ENCODE measurements at regions not wholly inside any gene's neighbourhood (a gene's known extent, or its start where the extent isn't known, plus 50 kb on each side); places are given as distances from the start of the nearest gene placed in this dataset.

- 100% methylated on average over 1 of the region's 1 CpG; no CpG with 5 or more reads in 1 of the 2 experiments for WGBS, 2 experiments (ENCODE audit: extremely low coverage in 1 of 2, insufficient coverage in 1 of 2, insufficient read length in 1 of 2, insufficient replicate concordance in 2 of 2, low coverage in 1 of 2, low lambda C conversion rate in 2 of 2, missing lambda C conversion rate in 1 of 2)
- POLR2A ChIA-PET (ENCODE audit: partially characterized antibody), result no interaction called here
- no peak for FAIRE-seq
Measured at GRCh38 chr7:34224281-34224680, 318.9 kb downstream of the BMPER start.

More at GRCh38 chr7:34224281-34224680, 318.9 kb downstream of the BMPER start:
- H4K8ac ChIP-seq (ENCODE audit: extremely low read depth, insufficient read depth, low read length), result no peak overlapping the region
- CTCF ChIA-PET (ENCODE audit: partially characterized antibody), result interaction anchor here (1.2 kb wide), 1 partner anchor 19 kb away, joined by 3 read pairs; no protein-coding TSS in a partner anchor
- H3K4me2 ChIP-seq (ENCODE audit: insufficient read depth in 1 of 2, low read depth in 2 of 2, low read length in 2 of 2), result no peak overlapping the region
- H3K9me3 ChIP-seq (ENCODE audit: insufficient read depth in 2 of 2, low read depth in 1 of 2, low read length in 1 of 2), result no peaks in the 10 kb centered on the region
- H3K9ac ChIP-seq (replicated peaks in 1 of 4; ENCODE audit: extremely low read depth in 1 of 4, low read depth in 3 of 4, low read length in 3 of 4), result no peak overlapping the region
- no peaks in the 10 kb centered on the region for H3K79me2 ChIP-seq (ENCODE audit: control insufficient read depth in 1 of 2, insufficient read depth in 2 of 2, low read length in 2 of 2)
- no peak overlapping the region for H2AFZ ChIP-seq (ENCODE audit: low read length)
- no peak overlapping the region for H3K56ac ChIP-seq (replicated peaks; ENCODE audit: insufficient read length, low read depth, low read length)
- no peak overlapping the region for H2BK120ac ChIP-seq (replicated peaks; ENCODE audit: low read depth, low read length)
- peaks cover 0 to 2% of the 10 kb centered on the region in 2 experiments for H4K20me1 ChIP-seq (replicated peaks in 1 of 2; ENCODE audit: control insufficient read depth in 1 of 2, insufficient read depth in 2 of 2, low read length in 2 of 2)
- no peak overlapping the region for H3K4me3 ChIP-seq (ENCODE audit: extremely low read depth in 1 of 4, insufficient read depth in 2 of 4, low read depth in 3 of 4, low read length in 4 of 4)
- no peak overlapping the region for H4K91ac ChIP-seq (replicated peaks; ENCODE audit: insufficient read length, low read length)
- TF ChIP-seq MAX (IDR thresholded peaks at IDR 0.05) (no peak), TAF7 (optimal IDR thresholded peaks at IDR 0.05; ENCODE audit: borderline replicate concordance, low read depth, low read length) (no peak), TCF12 (IDR thresholded peaks at IDR 0.05; ENCODE audit: low read depth, low read length) (no peak), TBP (IDR thresholded peaks at IDR 0.05; ENCODE audit: low read depth, low read length) (no peak), POLR2A (IDR thresholded peaks at IDR 0.05; ENCODE audit: control extremely low read depth in 1 of 2, low read depth in 2 of 2, low read length in 2 of 2) (no peak), GTF2F1 (IDR thresholded peaks at IDR 0.05; ENCODE audit: borderline replicate concordance, low read depth, low read length) (no peak), SP1 (IDR thresholded peaks at IDR 0.05; ENCODE audit: low read depth, low read length) (no peak), E2F6 (IDR thresholded peaks at IDR 0.05) (no peak), EGR1 (IDR thresholded peaks at IDR 0.05; ENCODE audit: borderline replicate concordance, low read depth, low read length) (no peak), GABPA (IDR thresholded peaks at IDR 0.05; ENCODE audit: borderline replicate concordance, insufficient read depth, low read length) (no peak)
- no peaks in the 10 kb centered on the region for H3K36me3 ChIP-seq (ENCODE audit: control insufficient read depth in 2 of 4, insufficient read depth in 4 of 4, low read length in 3 of 4)
- H2BK12ac ChIP-seq (ENCODE audit: low read depth, low read length), result no peak overlapping the region
- H3K23ac ChIP-seq (ENCODE audit: insufficient read length), result no peak overlapping the region
- H3K27ac ChIP-seq (ENCODE audit: low read depth, low read length), result no peak overlapping the region
- H3K4ac ChIP-seq (replicated peaks; ENCODE audit: insufficient read length, low read depth, low read length), result no peak overlapping the region
- H3K18ac ChIP-seq (ENCODE audit: extremely low read depth, low read length), result no peak overlapping the region
- H3K4me1 ChIP-seq (replicated peaks in 1 of 4; ENCODE audit: control insufficient read depth in 3 of 4, insufficient read depth in 4 of 4, low read length in 3 of 4), result peaks cover 0 to 9% (median 2%) of the 10 kb centered on the region in 4 experiments; a peak in 2 of 7 replicates
- H3K23me2 ChIP-seq (ENCODE audit: low read depth, low read length), result peaks cover 2% of the 10 kb centered on the region; the same call in 1 of the 2 replicates
- no peak overlapping the region for H4K5ac ChIP-seq (ENCODE audit: insufficient read length, low read depth, low read length)
- no peak overlapping the region for H2BK5ac ChIP-seq (ENCODE audit: low read depth, low read length)
- H2BK20ac ChIP-seq (ENCODE audit: low read length), result no peak overlapping the region
- H3K79me1 ChIP-seq (ENCODE audit: low read depth, low read length), result no peaks in the 10 kb centered on the region
- no peak overlapping the region for H2AK5ac ChIP-seq (ENCODE audit: low read depth, low read length)
- no peak overlapping the region for H3K14ac ChIP-seq (ENCODE audit: insufficient read length)
- no peaks in the 10 kb centered on the region for H3K27me3 ChIP-seq (replicated peaks in 1 of 4; ENCODE audit: control insufficient read depth in 3 of 4, extremely low read depth in 1 of 4, insufficient read depth in 3 of 4, low read length in 3 of 4)
- DNase-seq (ENCODE audit: low read depth in 1 of 2, low spot score in 2 of 2), result no peak
- no peak overlapping the region for H2BK15ac ChIP-seq (ENCODE audit: low read length)

All from H1 (cell line).